Hepatic stellate cell (primary cell): ENCODE measurements at regions not wholly inside any gene's neighbourhood (a gene's known extent, or its start where the extent isn't known, plus 50 kb on each side); places are given as distances from the start of the nearest gene placed in this dataset.
A peak's percentile ranks its signal among the peaks of the same experiment; 100 is the strongest.

Experiments used
- DNase-seq: peaks from one replicate; pipeline ENCODE4 v3.0.0; 2011; ENCODE audit warnings: low spot score

DNA sequence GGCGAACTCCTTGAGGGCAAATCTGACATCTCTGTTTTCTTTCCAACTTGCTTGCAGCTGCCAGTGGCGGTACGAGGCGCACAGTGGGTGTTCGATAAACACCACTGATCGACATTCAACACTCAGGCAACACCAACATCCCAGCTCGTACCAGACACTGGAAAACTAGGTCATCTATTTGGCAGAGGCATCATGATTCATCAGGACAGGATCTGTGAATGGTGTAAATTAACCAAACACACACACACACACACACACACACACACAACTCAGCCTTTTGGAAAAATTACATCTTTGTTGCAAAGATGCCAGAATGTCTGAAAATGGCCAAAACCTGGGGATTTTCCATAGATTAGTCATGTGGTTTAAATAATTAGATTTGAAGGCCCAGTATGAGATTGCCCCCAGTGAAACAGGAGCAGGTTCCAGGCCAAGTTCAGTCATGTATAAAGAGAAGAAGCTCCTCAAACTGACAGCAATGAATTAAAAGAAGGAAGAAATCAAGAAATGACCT is 150.5 kb upstream of the NCKAP5 start:
- DNase-seq: peak; percentile 14

DNA sequence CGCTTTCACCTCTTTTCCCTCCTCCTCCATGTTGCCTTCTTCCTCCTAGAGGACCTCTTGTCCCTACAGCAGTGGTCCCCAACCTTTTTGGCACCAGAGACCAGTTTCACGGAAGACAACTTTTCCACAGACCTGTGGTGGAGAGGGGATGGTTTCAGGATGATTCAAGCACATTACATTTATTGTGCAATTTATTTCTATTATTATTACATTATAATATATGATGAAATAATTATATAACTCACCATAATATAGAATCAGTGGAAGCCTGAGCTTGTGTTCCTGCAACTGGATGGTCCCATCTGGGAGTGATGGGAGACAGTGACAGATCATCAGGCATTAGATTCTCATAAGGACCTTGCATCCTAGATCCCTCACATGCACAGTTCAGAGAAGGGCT is 152.2 kb upstream of the NCKAP5 start:
- DNase-seq: no peak

DNA sequence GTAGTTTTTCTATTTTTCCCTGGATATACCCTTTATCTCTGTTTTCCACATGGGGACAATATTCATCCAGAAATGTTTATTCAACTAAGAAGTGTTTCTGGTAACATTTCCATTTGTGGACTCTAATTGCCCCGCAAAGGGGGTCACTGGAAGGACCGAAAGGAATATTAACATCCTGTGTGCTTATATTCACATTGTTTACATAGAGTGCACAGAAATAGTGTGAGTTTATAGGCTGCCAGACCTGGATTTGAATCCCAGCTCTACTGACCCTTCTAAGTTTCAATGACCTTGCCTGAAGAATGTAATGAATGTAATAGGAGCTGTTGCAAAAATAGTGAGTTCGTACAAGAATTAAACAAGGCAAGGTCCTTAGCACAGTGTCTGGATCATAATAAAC is 152.9 kb upstream of the NCKAP5 start:
- DNase-seq: no peak

DNA sequence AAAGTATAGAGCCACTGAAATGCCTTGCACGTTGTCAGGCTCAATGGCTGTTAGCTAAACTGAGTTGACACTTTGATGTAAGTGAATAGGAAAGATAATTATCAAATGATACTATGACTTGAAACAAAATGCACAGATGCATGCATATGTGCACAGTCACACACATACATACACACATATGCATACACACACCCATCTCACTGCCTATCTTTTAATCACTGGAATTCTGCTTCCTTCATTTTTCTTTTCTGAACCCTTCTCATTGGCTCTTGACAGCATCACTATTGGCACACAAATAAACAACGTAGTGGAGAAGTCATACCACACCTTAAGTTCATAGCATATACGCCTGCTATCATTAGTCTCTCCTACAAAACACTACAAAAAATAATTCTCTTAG is 154.9 kb upstream of the NCKAP5 start:
- DNase-seq: no peak

DNA sequence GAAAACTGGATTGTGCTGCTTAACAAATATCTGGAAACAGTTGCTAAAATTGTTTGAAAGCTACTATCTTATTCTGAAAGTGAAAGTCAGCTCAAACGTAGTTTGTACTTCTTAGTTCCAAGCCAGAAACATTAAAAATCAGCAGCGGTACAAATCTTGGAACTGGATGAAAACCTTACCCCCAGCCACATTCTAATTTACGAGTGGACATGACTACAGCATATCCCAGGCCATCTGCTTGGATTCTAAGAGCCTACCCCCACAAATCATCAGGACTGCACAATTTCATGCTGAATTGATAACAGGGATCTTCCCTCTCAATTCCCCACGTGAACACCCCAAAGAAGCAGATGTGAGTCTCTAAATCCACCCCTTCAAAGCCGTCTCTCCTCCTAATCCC is 158.7 kb upstream of the NCKAP5 start:
- no peak for DNase-seq

DNA sequence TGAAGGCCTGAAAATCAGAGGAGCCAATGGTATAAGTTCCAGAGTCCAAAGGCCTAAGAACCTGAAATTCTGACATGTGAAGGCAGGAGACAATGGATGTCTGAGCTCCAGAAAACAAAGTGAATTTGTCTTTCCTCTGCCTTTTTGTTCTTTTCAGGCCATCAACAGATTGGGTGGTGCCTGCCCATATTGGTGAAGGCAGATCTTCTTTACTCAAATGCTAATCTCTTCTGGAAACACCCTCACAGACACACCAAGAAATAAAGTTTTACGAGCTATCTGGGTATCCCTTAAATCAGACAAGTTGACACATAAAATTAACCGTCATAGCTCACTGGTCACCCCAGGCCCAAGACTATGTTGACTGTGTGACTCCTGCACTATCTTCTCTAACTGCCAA is 163.8 kb upstream of the NCKAP5 start:
- no peak for DNase-seq

DNA sequence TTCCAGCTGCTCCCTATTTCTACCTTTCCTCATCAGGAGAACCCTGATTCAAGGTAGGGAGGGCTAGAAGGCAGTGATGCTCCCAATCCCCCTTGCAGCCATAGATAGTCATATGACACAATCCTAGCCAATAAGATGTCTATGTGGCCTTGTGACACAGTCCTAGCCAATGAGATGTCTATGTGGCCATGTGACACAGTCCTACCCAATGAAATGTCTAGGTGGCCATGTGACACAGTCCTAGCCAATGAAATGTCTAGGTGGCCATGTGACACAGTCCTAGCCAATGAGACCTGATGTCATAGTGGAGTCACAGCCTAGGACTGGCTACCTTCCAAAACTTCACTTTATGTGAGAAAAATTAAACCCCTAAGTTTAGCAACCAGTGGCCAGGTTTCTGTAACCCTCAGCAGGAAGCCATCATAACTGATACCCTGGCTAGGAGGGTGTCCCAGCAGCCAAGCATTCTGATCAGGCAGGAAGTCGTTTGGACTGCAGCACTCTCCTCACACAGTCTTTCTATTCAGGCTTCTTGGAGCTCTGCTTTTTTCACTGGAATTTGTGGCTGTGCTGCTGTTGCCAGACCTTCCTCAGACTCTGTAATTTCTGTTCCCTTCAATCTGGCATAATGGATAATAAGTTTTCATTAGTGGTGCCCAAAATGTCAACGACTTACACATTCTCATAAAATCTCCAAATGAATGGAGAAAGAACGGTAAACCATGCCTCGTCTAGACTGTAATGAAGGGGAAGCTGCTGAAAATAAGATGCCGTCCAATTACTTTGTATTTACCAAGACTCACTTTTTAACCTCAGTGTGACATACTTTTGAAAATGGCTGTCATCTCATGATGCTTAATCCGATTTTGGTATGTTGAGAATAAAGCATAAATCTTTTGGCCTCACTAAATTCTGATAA is 165.0 kb upstream of the NCKAP5 start:
- no peak for DNase-seq

DNA sequence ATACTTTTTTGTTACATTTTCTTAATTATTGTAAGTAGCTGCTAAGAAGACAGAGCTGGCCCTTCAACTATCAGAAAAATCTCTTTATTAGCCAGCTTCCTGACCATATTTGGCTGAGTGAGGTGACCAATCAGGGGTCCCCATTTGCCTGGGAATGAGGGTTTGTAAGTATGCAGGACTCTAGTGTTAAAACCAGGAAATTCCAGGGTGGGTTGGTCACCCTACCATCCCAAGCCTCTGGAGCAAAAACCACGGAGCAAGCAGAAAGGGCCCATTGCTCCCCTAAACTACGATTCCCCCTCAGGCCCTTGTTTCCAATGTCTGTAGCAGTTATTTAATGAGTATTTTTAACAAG is 165.6 kb upstream of the NCKAP5 start:
- peak; percentile 42 for DNase-seq

DNA sequence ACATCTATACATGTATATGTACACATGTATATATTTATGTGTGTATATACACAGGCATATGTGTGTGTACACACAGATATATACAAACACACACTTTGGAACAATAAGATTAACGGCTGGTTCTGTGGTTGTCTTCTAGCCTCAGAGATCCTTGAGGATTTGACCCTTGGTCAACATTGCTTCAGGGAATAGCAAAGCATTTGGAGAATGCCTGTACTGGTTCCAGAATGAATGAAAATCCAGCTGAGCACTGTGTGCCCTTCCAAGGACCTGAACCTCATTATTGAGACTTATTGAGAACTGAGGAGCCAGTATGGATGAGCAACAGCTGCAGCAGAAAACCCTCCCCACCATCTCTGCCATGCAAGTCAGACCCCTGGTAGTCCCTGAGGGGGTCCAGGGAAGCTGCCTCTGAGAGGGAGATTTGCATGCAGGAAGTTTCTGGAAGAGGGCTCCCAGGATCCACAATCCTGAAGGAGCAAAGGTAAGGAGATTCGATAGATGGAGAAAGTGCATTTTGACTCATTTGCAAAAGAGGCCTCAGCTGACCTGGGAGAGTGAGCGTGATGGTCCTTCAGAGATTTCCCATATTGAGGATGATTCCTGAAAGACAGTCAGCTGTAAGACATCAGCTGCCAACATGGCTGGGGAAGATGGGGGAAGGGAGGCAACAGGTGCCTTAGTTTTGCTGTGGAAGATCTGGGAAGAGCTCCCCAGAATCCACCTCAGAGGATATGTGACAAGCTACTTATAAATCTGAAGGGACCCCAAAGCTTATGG is 166.6 kb upstream of the NCKAP5 start:
- no peak for DNase-seq

DNA sequence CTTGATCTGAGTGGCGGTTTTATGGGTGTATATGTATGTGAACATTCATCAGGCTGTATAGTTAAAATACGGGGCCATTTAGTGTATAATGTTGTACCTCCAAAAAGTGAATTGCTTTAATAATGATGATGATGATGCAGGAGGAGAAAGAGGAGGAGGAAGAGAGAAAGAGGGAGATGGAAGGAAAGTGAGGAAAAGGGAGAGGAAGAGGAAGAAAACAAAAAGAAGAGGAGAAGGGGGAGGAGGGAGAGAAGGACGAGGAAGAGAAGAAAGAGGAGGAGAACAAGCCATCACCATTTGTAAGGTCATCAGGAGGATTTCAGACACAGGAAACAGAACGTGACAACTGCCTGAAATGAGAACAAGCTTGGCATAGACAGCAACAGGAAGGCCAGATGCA is 168.4 kb upstream of the NCKAP5 start:
- no peak for DNase-seq

DNA sequence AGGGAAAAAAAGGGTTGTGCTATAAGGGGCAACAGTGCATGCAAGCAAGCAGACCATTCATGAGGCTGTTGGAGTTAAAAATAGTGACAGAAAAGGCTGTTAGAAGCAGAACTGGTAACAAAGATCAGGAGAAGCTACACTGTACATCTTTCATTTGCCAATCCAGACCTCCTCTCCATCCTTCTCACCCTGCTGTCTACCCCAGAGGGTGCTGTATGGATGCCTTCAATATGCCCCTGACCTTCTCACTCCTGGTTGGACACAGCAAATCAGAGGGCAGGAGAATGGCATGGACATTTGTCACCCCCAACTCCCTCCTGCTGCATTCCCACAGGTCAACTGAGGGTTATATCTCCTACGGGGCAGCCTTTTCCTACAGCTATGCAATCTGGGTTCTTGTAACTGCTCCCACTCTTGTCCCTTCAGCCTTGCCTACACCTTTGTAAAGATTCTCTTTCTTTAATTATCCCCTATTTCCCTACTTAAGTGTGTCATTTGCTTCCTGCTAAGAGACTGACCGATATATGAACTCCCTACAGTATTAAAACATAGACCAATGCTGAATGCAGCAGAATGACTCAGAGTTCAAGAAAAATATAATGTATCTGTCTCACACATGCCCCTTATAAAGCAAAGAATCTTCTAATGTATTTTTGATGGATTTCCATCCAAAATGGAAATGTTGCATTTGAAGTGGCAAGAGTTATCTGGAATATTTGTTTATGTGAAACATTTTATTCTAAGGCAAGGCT is 169.2 kb upstream of the NCKAP5 start:
- DNase-seq: no peak

DNA sequence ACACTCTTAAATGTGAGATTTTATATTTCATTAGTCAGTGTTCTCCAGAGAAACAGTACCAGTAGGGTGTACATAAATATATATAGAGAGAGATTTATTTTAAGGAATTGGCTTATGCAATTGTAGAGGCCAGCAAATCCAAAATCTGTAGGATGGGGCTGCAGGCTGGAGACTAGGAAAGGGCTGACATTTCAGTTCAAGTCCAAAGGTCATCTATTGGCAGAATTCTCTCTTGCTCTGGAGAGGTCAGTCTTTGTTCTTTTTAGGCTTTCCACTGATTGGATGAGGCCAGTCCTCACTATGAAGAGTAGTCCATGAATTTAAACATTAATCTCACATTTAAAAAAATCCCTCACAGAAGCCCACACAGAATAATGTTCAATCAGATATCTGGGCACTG is 170.8 kb upstream of the NCKAP5 start:
- DNase-seq: no peak

DNA sequence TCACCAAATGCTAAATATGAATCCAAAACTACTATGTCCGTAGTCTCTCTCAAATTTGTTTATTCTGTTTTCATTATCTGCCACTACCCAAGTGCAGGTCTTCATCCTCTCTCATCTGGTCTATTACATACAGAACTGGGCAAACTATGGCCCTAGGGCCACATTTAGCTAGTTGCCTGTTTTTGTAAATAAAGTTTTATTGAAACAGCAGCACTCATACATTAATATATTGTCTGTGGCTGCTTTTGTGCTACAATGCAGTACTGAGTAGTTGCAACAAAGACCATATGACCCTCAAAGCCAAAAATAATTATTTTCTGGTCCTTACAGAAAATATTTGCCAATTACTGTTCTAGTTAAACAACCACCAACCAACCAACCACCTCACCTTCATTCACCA is 172.2 kb upstream of the NCKAP5 start:
- no peak for DNase-seq

DNA sequence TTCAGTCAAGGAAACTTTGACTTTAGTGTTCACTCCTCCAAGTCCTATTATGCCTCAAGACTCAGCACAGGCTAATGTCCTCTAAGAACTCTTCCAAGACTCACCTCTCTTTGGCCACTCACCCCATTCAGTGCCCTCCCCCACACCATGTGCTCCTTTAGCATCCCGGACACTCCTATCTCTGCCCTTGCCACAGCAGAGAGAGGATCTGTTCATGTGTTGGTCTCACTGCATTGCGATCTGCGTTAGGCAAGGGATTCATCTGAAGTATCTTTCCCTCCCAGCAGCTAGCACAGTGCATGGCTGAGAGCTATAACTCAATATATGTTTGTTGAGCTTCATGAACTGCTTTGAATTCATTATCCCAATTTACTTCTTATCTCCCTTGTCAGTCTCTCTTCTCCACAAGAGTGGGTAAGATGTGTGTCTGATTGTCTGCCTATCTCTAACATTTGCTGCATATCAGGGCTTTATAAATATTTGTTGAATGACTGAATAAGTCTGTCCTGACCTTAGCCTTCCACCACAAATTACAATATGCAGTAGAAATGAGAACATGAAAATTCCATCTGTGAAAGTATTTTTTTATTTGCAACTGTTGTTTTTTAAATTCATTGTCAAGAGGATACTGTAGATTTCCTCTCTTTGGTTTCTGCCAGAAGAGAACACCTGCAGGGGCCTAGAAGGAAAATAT is 179.9 kb upstream of the NCKAP5 start:
- DNase-seq: no peak

DNA sequence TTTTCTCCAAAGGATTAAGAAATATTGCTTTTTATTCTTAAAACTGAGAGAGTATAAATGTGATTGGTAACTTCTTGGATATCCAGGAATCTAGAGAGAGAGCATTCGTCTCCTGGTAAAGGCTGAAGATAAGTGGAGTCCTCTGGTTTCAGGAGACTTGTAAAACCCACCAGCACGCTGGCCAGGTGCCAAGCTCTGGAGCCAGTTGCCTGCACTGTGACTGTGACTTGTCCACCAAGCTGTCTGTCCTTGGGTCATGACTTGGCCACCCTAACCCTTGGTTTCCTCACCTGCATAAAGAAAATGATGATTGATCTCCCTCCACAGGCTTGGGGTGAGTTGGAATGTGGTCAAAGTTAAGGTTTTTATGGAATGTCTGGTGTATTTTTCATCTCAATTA is 185.4 kb upstream of the NCKAP5 start:
- DNase-seq: no peak

DNA sequence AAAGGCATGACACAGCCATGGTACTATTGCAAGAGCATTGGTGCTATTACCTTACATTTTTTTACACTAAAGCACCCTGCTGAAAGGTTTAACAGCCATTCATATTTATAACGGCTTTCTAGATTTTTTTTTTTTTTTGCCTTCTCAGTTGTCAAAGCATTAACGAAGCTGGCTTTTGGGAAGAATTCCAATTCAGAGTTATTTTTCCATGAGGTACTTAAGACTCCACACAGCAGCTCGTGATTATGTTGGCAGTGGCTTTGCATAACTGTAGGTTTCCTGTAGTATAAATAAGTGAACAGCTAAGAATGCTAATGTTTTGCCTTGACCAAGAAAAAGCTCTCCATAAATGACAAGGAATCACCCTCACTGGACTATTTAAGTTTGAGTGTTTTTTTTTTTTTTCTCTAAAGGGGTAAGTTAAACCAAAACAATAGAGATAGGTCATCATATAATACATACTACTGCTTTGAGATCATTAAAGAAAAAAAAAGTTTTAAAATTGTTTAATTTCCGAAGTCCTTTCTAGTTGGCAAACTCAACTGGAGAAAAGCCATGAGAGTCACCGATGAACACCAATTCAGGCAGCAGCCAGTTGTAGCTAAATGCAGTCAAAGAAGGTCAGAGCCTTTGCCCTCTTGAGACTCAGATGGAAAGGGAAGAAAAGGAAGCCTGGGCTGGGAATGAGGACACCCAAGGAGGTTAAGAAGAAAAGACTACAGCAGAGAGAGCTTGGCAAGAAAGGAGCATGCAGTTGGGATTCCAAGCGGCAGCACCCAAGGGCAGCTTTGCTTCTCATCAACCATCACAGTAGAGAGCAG is 187.4 kb upstream of the NCKAP5 start:
- DNase-seq: peak; percentile 37

DNA sequence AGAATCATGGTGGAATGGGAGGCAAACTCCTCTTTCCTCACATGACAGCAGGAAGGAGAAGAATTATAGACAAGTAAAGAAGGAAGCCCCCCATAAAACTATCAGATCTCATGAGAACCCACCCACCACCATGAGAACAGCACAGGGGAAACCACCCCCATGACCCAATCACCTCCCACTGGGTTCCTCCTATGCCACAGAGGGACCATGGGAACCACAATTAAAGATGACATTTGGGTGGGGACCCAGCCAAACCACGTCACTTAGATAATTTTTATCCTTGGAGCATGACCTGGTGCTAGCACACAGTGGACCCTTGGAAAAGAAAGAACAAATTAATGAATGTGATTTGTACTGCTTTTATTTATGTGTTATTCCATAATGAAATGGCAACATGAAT is 188.6 kb upstream of the NCKAP5 start:
- DNase-seq: no peak

DNA sequence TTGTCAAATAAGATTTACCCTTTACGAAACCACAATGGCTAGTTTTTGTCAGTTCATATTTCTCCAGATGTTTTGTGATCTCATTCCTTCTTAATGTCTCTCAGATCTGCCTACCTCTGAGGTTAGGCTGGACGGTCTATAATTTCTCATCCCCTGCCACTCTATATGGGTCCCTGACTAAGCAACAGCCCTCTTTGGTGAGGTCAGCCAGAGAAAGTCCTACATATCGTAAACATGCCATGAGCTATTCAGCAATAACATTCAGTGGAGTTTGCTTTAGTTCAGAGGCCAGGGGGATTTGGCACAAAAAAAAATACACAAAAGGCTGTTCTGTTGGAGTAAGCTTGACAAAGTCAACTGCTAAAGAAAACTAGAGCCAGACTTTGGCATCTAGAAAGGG is 192.1 kb upstream of the NCKAP5 start:
- DNase-seq: no peak

DNA sequence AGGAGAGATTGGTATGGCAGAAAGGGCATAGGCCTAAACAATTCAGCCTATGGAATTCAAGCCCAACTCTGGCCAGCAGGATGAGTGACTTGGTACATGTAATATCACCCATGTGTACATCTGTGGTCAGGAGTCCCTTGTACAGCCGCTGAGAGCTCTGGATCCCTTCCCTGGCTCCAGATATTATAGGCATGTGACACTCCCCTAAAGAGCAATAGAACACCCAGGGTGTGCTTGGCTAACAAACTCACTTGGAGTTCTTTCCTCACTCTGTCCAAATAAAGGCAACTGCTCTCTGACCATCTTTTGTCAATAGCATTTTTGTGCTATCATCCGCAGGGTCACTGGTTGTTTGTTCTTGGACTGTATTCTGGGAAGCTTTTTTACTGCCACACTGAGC is 197.4 kb upstream of the NCKAP5 start:
- DNase-seq: no peak

DNA sequence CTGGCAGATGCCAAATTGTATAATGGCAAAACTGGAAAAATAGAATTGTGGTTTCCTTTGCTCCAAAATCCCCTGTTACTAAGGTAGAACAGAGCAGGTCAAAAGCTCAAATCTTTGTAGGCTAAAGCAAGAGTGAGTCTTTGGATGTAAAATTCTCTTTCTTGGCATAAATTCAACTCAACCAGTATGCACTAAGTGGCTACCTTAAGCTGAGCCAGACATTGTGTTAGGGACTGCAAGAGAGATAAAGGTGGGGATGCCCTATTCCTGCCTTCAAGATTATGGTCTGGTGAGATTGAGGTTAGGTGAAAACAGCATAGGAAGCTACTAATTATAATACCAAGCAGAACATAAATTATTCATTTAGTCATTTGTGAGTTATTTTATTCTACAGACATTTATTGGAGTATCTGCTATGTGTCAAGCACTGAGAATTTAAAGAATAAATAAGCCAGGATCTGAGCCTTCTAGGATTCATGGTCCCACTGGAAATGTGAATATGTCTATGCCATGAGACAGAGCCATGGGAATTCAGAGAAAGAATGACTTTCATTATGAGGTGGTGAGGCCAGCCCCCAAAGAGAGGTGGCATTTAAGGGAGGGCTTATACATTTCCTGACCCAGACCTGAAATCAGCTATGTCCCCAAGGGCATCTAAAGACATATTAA is 198.0 kb upstream of the NCKAP5 start:
- DNase-seq: peak; percentile 8

DNA sequence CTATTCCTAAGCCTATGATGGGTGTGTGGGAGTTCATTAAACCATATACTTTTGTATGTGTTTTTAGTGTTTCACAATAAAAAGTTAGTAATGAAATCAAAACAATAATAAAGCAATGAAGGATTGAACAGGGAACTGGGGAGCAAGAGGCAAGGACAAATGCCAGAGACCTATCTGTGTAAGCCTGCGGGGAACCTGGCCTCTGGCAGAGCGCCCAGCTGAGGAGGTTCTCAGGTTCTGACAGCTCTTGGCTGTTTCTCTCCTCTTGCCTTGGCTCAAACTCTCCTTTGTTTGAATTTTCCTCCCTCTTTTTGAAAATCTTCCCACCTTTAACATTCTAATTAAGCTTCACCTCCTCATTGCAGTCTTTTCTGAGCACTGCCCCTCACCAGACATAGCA is 200.0 kb upstream of the NCKAP5 start:
- no peak for DNase-seq
